ENCODE measurements at regions not wholly inside any gene's neighbourhood (a gene's known extent, or its start where the extent isn't known, plus 50 kb on each side); places are given as distances from the start of the nearest gene placed in this dataset.
A peak's percentile ranks its signal among the peaks of the same experiment; 100 is the strongest.

GRCh38 chr7:47635091-47636080, 53.5 kb upstream of the TNS3 start:
- H3K4me1 ChIP-seq (ENCODE audit: control insufficient read depth, insufficient read depth, low read length) = peaks cover 26% of the 10 kb centered on the region
- peaks cover 13% of the 10 kb centered on the region; the same call in 1 of the 2 replicates for H3K27me3 ChIP-seq (ENCODE audit: control insufficient read depth, insufficient read depth, low read length)
- H3K36me3 ChIP-seq (ENCODE audit: control insufficient read depth, insufficient read depth, low read length) = no peaks in the 10 kb centered on the region
- no peak overlapping the region for H3K27ac ChIP-seq (ENCODE audit: low read depth, low read length)
- H3K4me3 ChIP-seq (ENCODE audit: low read depth, low read length) = peak overlapping the region; percentile 16; the same call in 1 of the 2 replicates
- no peak overlapping the region for H3K9ac ChIP-seq (ENCODE audit: low read length)
- H3K9me3 ChIP-seq (ENCODE audit: control insufficient read depth, insufficient read depth, low read depth, low read length) = no peaks in the 10 kb centered on the region

GRCh38 chr7:47634273-47634672, 52.4 kb upstream of the TNS3 start:
- Histone ChIP-seq H3K4me3 (ENCODE audit: low read depth, low read length) (no peak overlapping the region), H3K36me3 (ENCODE audit: control insufficient read depth, insufficient read depth, low read length) (no peaks in the 10 kb centered on the region), H3K27me3 (ENCODE audit: control insufficient read depth, insufficient read depth, low read length) (peaks cover 13% of the 10 kb centered on the region; the same call in 1 of the 2 replicates), H3K27ac (ENCODE audit: low read depth, low read length) (no peak overlapping the region), H3K4me1 (ENCODE audit: control insufficient read depth, insufficient read depth, low read length) (peaks cover 25% of the 10 kb centered on the region), H3K9ac (ENCODE audit: low read length) (no peak overlapping the region), H3K9me3 (ENCODE audit: control insufficient read depth, insufficient read depth, low read depth, low read length) (no peaks in the 10 kb centered on the region)

GRCh38 chr7:47633134-47633533, 51.2 kb upstream of the TNS3 start:
- no peak overlapping the region for H3K27ac ChIP-seq (ENCODE audit: low read depth, low read length)
- H3K36me3 ChIP-seq (ENCODE audit: control insufficient read depth, insufficient read depth, low read length) = no peaks in the 10 kb centered on the region
- peaks cover 25% of the 10 kb centered on the region for H3K4me1 ChIP-seq (ENCODE audit: control insufficient read depth, insufficient read depth, low read length)
- H3K4me3 ChIP-seq (ENCODE audit: low read depth, low read length) = no peak overlapping the region
- H3K9me3 ChIP-seq (ENCODE audit: control insufficient read depth, insufficient read depth, low read depth, low read length) = no peaks in the 10 kb centered on the region; the same call in 1 of the 2 replicates
- no peak overlapping the region for H3K9ac ChIP-seq (ENCODE audit: low read length)
- H3K27me3 ChIP-seq (ENCODE audit: control insufficient read depth, insufficient read depth, low read length) = peaks cover 13% of the 10 kb centered on the region; the same call in 1 of the 2 replicates

Data from HUES6 (cell line).